Central memory CD8-positive, alpha-beta T cell (primary cell): ENCODE measurements at regions not wholly inside any gene's neighbourhood (a gene's known extent, or its start where the extent isn't known, plus 50 kb on each side); places are given as distances from the start of the nearest gene placed in this dataset.
"Not testable (repeated sequence)": the region's sequence is repeated elsewhere in the genome, so short reads cannot be mapped to it uniquely, and the experiment has no call there.

Experiments used
- ATAC-seq: fragments of 150-1000 bp; cut with Tn5 transposase; replicated peaks from 2 replicates; pipeline ENCODE4 v1.10.0; 2022; ENCODE audit warnings: mild to moderate bottlenecking, moderate FRiP score, moderate number of reproducible peaks; ENCODE audit not compliant: poor library complexity, severe bottlenecking; ENCODE audit errors: extremely low read depth
- DNase-seq, 2 donors: peaks; one replicate each; pipeline ENCODE4 v3.0.0; 2021; ENCODE audit warnings: low spot score in 2 of 2
- H3K27ac Mint-ChIP-seq: one replicate; pipeline ENCODE4 v1.8.0; 2022; ENCODE audit warnings: low read depth, mild to moderate bottlenecking, moderate library complexity, mixed read lengths
- H3K27me3 Mint-ChIP-seq: one replicate; pipeline ENCODE4 v1.8.0; 2022; ENCODE audit warnings: mixed read lengths
- H3K36me3 Mint-ChIP-seq: one replicate; pipeline ENCODE4 v1.8.0; 2022; ENCODE audit warnings: mild to moderate bottlenecking, moderate library complexity, mixed read lengths; ENCODE audit not compliant: insufficient read depth
- H3K4me1 Mint-ChIP-seq: one replicate; pipeline ENCODE4 v1.8.0; 2022; ENCODE audit warnings: mixed read lengths
- H3K4me3 Mint-ChIP-seq: one replicate; pipeline ENCODE4 v1.8.0; 2022; ENCODE audit warnings: mild to moderate bottlenecking, moderate library complexity, mixed read lengths
- H3K9me3 Mint-ChIP-seq: one replicate; pipeline ENCODE4 v1.8.0; 2022; ENCODE audit warnings: mixed read lengths

DNA sequence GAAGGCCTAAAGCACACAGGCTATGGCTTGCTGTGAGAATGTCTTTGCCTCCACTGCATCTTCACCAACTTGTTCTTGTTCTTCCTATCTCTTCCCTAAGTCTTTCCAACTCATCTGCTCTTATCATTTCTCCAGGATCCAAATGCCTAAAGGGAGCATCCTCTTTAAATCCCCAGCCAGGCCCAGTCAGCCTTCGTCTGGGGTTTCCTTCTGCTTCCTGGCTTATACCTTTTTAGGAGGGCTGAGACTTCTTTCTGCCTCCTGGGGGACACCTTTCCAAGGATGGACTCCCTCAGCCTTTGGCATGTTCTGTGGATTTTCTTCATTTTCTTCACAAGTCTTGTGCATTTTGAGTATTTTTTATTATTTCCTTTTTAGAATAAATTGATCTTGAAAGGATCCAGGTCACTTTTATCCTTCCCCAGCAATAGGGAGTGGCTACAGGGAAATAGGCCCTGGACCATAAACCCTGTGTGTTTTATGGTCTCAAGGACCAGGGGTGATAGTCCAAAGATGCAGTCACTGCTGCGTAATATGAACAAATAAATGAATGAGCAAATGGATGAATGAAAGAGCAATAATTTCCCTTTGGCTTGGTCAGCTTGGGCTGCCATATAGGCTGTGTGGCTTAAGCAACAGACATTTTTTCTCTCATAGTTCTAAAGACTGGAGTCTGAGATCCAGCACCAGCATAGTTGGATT lies 122.1 kb upstream of the LRIG1 start:
- DNase-seq = no peak
- no peak for ATAC-seq
- no peaks in the 10 kb centered on the region for H3K4me1 Mint-ChIP-seq
- no peaks in the 10 kb centered on the region for H3K36me3 Mint-ChIP-seq
- no peak overlapping the region for H3K4me3 Mint-ChIP-seq
- no peak overlapping the region for H3K27ac Mint-ChIP-seq
- H3K9me3 Mint-ChIP-seq = no peaks in the 10 kb centered on the region
- H3K27me3 Mint-ChIP-seq = no peaks in the 10 kb centered on the region

DNA sequence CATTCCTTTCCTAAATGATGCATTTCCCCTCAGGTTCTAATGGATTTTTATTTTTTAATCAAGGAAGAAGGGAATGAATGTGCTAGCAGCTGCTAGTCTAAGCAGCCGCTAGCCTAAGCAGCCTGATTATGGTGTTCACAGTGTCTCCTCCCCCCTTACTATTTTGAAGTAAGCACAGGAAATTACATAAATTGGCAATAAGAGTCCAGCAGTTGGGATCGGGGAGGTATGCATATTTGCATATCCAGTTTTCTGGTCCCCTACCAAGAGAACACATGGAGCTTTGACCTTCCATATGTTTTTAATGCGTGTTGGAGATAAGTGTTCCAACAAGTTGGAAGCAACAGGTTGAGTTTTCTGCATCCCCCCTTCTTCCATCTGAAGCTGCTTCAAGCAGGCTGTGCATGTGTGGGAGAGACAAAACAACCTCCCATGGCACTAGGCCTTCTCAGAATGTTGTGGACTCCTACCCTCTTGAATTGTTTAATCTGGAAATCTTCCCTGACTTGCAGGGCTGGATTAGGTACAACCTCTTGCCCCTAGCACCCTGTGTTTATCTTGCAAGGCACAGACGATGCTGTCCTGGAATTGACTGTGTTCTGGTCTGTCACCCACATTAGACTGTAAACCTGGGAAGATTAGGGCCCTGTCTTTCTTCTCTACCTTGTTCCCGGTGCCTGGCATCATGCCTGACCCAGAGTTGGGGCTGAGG lies 124.8 kb upstream of the LRIG1 start:
- Mint-ChIP-seq H3K36me3 (no peaks in the 10 kb centered on the region), H3K9me3 (no peaks in the 10 kb centered on the region), H3K27ac (no peak overlapping the region), H3K4me1 (no peaks in the 10 kb centered on the region), H3K27me3 (no peaks in the 10 kb centered on the region), H3K4me3 (no peak overlapping the region)
- no peak for DNase-seq
- ATAC-seq = no peak

DNA sequence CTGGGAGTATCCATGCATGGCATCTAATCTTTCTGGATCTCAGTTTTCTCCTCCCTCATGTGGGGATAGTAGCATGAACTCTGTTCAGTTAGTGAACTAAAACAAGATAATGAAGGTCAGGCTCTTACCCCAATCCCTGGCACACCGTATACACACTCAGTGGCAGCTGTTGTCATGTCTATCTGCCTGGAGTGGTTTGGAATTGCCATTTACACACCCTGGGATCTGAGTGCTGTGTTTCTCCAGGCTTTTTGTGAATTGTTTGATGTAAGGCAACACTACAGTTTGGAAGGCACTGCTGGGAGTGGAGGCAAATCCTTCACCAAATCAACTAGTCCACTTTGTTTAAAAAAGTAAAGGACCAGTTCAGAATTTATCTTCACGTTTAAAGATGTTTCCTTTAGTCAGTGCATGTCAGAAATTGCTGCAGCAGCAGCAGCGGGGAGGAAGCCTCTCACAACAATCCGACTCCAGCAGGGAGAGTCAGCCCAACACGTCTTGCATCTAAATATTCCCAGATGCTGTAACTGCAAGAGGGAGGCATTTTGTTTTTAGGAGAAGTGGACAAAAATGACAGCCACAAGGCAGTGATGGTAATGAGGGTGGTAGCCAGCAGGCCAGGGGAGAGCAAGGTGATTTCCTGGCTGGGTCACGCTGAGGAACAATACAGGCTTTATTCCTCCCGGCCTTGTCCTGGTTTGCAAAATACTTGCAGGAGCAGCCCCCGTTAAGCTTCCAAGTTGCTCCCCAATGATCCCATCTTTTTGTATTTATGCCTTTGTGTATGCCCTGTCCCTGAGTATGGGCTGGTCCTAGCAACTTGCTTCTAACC lies 128.5 kb upstream of the LRIG1 start:
- no peak overlapping the region for H3K4me3 Mint-ChIP-seq
- no peaks in the 10 kb centered on the region for H3K36me3 Mint-ChIP-seq
- no peaks in the 10 kb centered on the region for H3K9me3 Mint-ChIP-seq
- H3K27me3 Mint-ChIP-seq = peaks cover 16% of the 10 kb centered on the region
- no peaks in the 10 kb centered on the region for H3K4me1 Mint-ChIP-seq
- no peak for ATAC-seq
- no peak for DNase-seq
- H3K27ac Mint-ChIP-seq = no peak overlapping the region

DNA sequence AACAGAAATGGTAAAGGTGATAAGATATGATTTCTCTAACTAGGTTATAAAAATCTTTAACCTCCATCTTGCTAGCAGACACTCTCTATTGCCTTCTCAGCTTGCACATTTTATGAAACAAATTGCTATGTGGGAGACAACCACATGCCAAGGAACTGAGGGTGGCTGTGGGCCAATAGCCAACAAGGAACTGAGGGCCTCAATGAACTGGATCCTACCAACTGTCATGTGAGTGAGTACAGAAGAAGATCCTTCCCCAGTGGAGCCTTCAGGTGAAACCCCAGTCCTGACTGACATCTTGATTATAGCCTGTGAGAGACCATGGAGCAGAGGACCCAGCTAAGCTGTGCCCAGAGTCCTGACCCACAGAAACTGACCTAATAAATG lies 129.2 kb upstream of the LRIG1 start:
- H3K36me3 Mint-ChIP-seq = no peaks in the 10 kb centered on the region
- DNase-seq (no peak), ATAC-seq (no peak)
- H3K27me3 Mint-ChIP-seq = peaks cover 16% of the 10 kb centered on the region
- no peak overlapping the region for H3K27ac Mint-ChIP-seq
- H3K4me1 Mint-ChIP-seq = no peaks in the 10 kb centered on the region
- H3K9me3 Mint-ChIP-seq = no peaks in the 10 kb centered on the region
- no peak overlapping the region for H3K4me3 Mint-ChIP-seq

- H3K9me3 Mint-ChIP-seq = no peaks in the 10 kb centered on the region
- H3K4me1 Mint-ChIP-seq = no peaks in the 10 kb centered on the region
- no peak for DNase-seq
- ATAC-seq = no peak
- H3K27ac Mint-ChIP-seq = no peak overlapping the region
- no peaks in the 10 kb centered on the region for H3K36me3 Mint-ChIP-seq
- peaks cover 16% of the 10 kb centered on the region for H3K27me3 Mint-ChIP-seq
- no peak overlapping the region for H3K4me3 Mint-ChIP-seq
These were observed 132.9 kb upstream of the LRIG1 start for GRCh38 chr3:66633402-66634381.

GRCh38 chr3:66638717-66639116 lies 137.9 kb upstream of the LRIG1 start:
- H3K4me3 Mint-ChIP-seq = no peak overlapping the region
- ATAC-seq = no peak
- no peaks in the 10 kb centered on the region for H3K9me3 Mint-ChIP-seq
- no peaks in the 10 kb centered on the region for H3K36me3 Mint-ChIP-seq
- H3K27me3 Mint-ChIP-seq = peaks cover 12% of the 10 kb centered on the region
- H3K4me1 Mint-ChIP-seq = no peaks in the 10 kb centered on the region
- H3K27ac Mint-ChIP-seq = no peak overlapping the region
- no peak for DNase-seq

- Mint-ChIP-seq H3K9me3 (peaks cover 5% of the 10 kb centered on the region), H3K36me3 (no peaks in the 10 kb centered on the region), H3K4me1 (no peaks in the 10 kb centered on the region), H3K4me3 (no peak overlapping the region), H3K27ac (no peak overlapping the region), H3K27me3 (peaks cover 8% of the 10 kb centered on the region)
- no peak for DNase-seq
- no peak for ATAC-seq
These were observed 139.1 kb upstream of the LRIG1 start for GRCh38 chr3:66639809-66640356.

DNA sequence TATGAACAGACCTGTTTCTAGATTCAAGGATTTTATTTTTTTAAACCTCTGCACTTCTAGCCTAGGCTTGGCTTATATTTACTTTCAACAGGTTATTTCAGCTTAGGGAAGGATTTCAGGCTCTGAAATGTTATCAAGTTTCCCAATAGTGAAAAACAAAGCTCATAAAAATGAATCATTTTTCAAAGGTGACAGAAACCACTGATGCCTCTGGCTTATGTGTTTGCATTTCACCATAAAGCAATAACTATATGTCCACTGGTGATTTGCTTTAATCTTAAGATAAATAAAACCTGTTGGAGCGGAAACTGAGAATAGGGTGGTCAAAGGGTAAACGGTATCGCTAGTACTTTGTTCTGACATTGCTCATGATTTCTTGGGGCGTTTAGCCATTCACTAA lies 141.2 kb upstream of the LRIG1 start:
- peaks cover 8% of the 10 kb centered on the region for H3K27me3 Mint-ChIP-seq
- H3K4me1 Mint-ChIP-seq = no peaks in the 10 kb centered on the region
- no peak overlapping the region for H3K4me3 Mint-ChIP-seq
- no peaks in the 10 kb centered on the region for H3K36me3 Mint-ChIP-seq
- H3K9me3 Mint-ChIP-seq = peaks cover 6% of the 10 kb centered on the region
- H3K27ac Mint-ChIP-seq = no peak overlapping the region
- ATAC-seq (no peak), DNase-seq (no peak)

- H3K4me3 Mint-ChIP-seq = no peak overlapping the region
- DNase-seq = no peak
- no peaks in the 10 kb centered on the region for H3K4me1 Mint-ChIP-seq
- H3K36me3 Mint-ChIP-seq = no peaks in the 10 kb centered on the region
- no peak for ATAC-seq
- peaks cover 8% of the 10 kb centered on the region for H3K27me3 Mint-ChIP-seq
- no peak overlapping the region for H3K27ac Mint-ChIP-seq
- H3K9me3 Mint-ChIP-seq = peaks cover 6% of the 10 kb centered on the region
These were observed 141.7 kb upstream of the LRIG1 start for GRCh38 chr3:66642484-66642883.

- DNase-seq (no peak), ATAC-seq (no peak)
- peaks cover 8% of the 10 kb centered on the region for H3K27me3 Mint-ChIP-seq
- peaks cover 6% of the 10 kb centered on the region for H3K9me3 Mint-ChIP-seq
- H3K4me1 Mint-ChIP-seq = no peaks in the 10 kb centered on the region
- H3K27ac Mint-ChIP-seq = no peak overlapping the region
- no peaks in the 10 kb centered on the region for H3K36me3 Mint-ChIP-seq
- no peak overlapping the region for H3K4me3 Mint-ChIP-seq
These were observed 143.7 kb upstream of the LRIG1 start for GRCh38 chr3:66644549-66644948.

GRCh38 chr3:66648975-66649374 lies 148.2 kb upstream of the LRIG1 start:
- ATAC-seq = no peak
- no peak overlapping the region for H3K4me3 Mint-ChIP-seq

GRCh38 chr3:66651520-66651919 lies 150.7 kb upstream of the LRIG1 start:
- ATAC-seq, H3K4me1 Mint-ChIP-seq, H3K4me3 Mint-ChIP-seq, H3K36me3 Mint-ChIP-seq, H3K9me3 Mint-ChIP-seq, DNase-seq, H3K27ac Mint-ChIP-seq: not testable (repeated sequence)
- peaks cover 13% of the 10 kb centered on the region for H3K27me3 Mint-ChIP-seq

More at GRCh38 chr3:66648975-66649374, 148.2 kb upstream of the LRIG1 start:
- Mint-ChIP-seq H3K36me3 (no peaks in the 10 kb centered on the region), H3K27me3 (peaks cover 13% of the 10 kb centered on the region), H3K9me3 (peaks cover 6% of the 10 kb centered on the region), H3K4me1 (no peaks in the 10 kb centered on the region), H3K27ac (no peak overlapping the region)
- DNase-seq = no peak
